Activated gamma-delta T cell treated with anti-CD3 and anti-CD28 coated beads, Interleukin-2, amount 50 U/mL, for 16 hours (primary cell): ENCODE measurements at regions not wholly inside any gene's neighbourhood (a gene's known extent, or its start where the extent isn't known, plus 50 kb on each side); places are given as distances from the start of the nearest gene placed in this dataset.

Experiments
- DNase-seq: peaks from one replicate; pipeline ENCODE4 v3.0.0-alpha.2; 2020; ENCODE audit warnings: low read depth

- DNase-seq = no peak
These were observed 306.7 kb downstream of the EMP1 start for GRCh38 chr12:13503094-13503835.

- DNase-seq = no peak
These were observed 302.5 kb downstream of the EMP1 start for GRCh38 chr12:13499008-13499407.

- no peak for DNase-seq
These were observed 299.6 kb downstream of the EMP1 start for GRCh38 chr12:13496111-13496510.

- DNase-seq = no peak
These were observed 292.7 kb downstream of the EMP1 start for GRCh38 chr12:13489246-13489645.

- DNase-seq = no peak
These were observed 290.8 kb downstream of the EMP1 start for GRCh38 chr12:13487326-13487725.

- DNase-seq = no peak
These were observed 290.3 kb downstream of the EMP1 start for GRCh38 chr12:13486794-13487193.

- no peak for DNase-seq
These were observed 282.2 kb downstream of the EMP1 start for GRCh38 chr12:13478650-13479181.

GRCh38 chr12:13474381-13474780, 277.9 kb downstream of the EMP1 start:
- DNase-seq = no peak

- DNase-seq = no peak
These were observed 276.2 kb downstream of the EMP1 start for GRCh38 chr12:13472690-13473089.

- DNase-seq = no peak
These were observed 274.9 kb downstream of the EMP1 start for GRCh38 chr12:13471471-13471870.

GRCh38 chr12:13465635-13466034, 269.1 kb downstream of the EMP1 start:
- no peak for DNase-seq

GRCh38 chr12:13463189-13463588, 266.7 kb downstream of the EMP1 start:
- DNase-seq = no peak

- DNase-seq = no peak
These were observed 265.9 kb downstream of the EMP1 start for GRCh38 chr12:13462450-13462849.

- no peak for DNase-seq
These were observed 259.2 kb downstream of the EMP1 start for GRCh38 chr12:13455778-13456144.

GRCh38 chr12:13454991-13455777, 258.7 kb downstream of the EMP1 start:
- DNase-seq = no peak

GRCh38 chr12:13452955-13453570, 256.5 kb downstream of the EMP1 start:
- DNase-seq = no peak

GRCh38 chr12:13451776-13452175, 255.2 kb downstream of the EMP1 start:
- DNase-seq = no peak

- DNase-seq = no peak
These were observed 253.9 kb downstream of the EMP1 start for GRCh38 chr12:13450231-13451080.

GRCh38 chr12:13444076-13444475, 247.6 kb downstream of the EMP1 start:
- DNase-seq = no peak

GRCh38 chr12:13443498-13443897, 247.0 kb downstream of the EMP1 start:
- no peak for DNase-seq

- DNase-seq = no peak
These were observed 246.5 kb downstream of the EMP1 start for GRCh38 chr12:13443028-13443427.

- no peak for DNase-seq
These were observed 245.9 kb downstream of the EMP1 start for GRCh38 chr12:13442457-13442856.
